Endothelial cell of umbilical vein (primary cell): ENCODE measurements at regions not wholly inside any gene's neighbourhood (a gene's known extent, or its start where the extent isn't known, plus 50 kb on each side); places are given as distances from the start of the nearest gene placed in this dataset.

Source experiments
- BruUV-seq: library from RNA; stranded (reverse); fragments of 400-500 nt; replicated peaks from 2 replicates; lab custom pipeline; 2021; lab: Mats Ljungman, UMichigan
- CTCF ChIA-PET: fragments of 300-600, 350-600 bp; sonication (Branson Sonifier 250); formaldehyde crosslinking; loops from one replicate; lab custom pipeline; 2021; ENCODE audit warnings: antibody characterized with exemption, inconsistent platforms; lab: Charles Lee
- POLR2A ChIA-PET: fragments of 300-600, 350-600 bp; sonication (Branson Sonifier 250); formaldehyde crosslinking; loops from one replicate; lab custom pipeline; 2021; ENCODE audit warnings: antibody characterized with exemption, inconsistent platforms; lab: Charles Lee
- DNase-seq: peaks from one replicate; pipeline ENCODE4 v3.0.0-alpha.2; 2011; ENCODE audit warnings: low read depth, low spot score
- FAIRE-seq: peaks from 2 replicates; lab custom pipeline; 2011; peaks lifted over from hg19 to GRCh38; lab: Jason Lieb, UNC
- H2AFZ ChIP-seq: 2 replicates; pipeline ENCODE4 v1.6.0; 2012; ENCODE audit warnings: low read depth, low read length, control low read depth, inconsistent platforms
- H3K27ac ChIP-seq: 2 replicates; pipeline ENCODE4 v1.5.1; 2011; ENCODE audit warnings: low read depth, mild to moderate bottlenecking, control low read depth, low read length, moderate library complexity; ENCODE audit not compliant: insufficient read depth
- H3K27me3 ChIP-seq, 2 experiments: 2 replicates each; pipeline versions ENCODE4 v1.6.0 to v1.6.1; 2011; ENCODE audit warnings: low read length in 2 of 2, mixed read lengths in 1 of 2; ENCODE audit not compliant: control insufficient read depth in 2 of 2, insufficient read depth in 2 of 2
- H3K36me3 ChIP-seq, 2 experiments: 2 replicates in 1 of 2; 3 replicates in 1 of 2; pipeline ENCODE4 v1.5.1; 2011; ENCODE audit warnings: low read length in 2 of 2, mild to moderate bottlenecking in 1 of 2, moderate library complexity in 1 of 2; ENCODE audit not compliant: control insufficient read depth in 2 of 2, insufficient read depth in 2 of 2; ENCODE audit errors: extremely low read depth in 1 of 2
- H3K4me1 ChIP-seq: 3 replicates; pipeline ENCODE4 v1.5.1; 2011; ENCODE audit warnings: mild to moderate bottlenecking, low read length; ENCODE audit not compliant: control insufficient read depth, insufficient read depth; ENCODE audit errors: extremely low read depth
- H3K4me2 ChIP-seq: 2 replicates; pipeline ENCODE4 v1.6.1; 2011; ENCODE audit warnings: low read length, control low read depth, mixed read lengths; ENCODE audit not compliant: insufficient read depth
- H3K4me3 ChIP-seq, 3 experiments: fragments of 200-600 bp in 1 of 3; sonication (generic), shearing (Covaris generic) in 1 of 3; replicated peaks in 1 of 3; 2 replicates each; pipeline ENCODE4 v1.5.1; 2011 to 2016; ENCODE audit warnings: control low read depth in 3 of 3, low read length in 3 of 3, mild to moderate bottlenecking in 2 of 3, inconsistent platforms in 1 of 3, low read depth in 1 of 3, moderate library complexity in 1 of 3; ENCODE audit not compliant: insufficient read depth in 1 of 3
- H3K79me2 ChIP-seq: 2 replicates; pipeline ENCODE4 v1.6.0; 2012; ENCODE audit warnings: low read length, inconsistent platforms; ENCODE audit not compliant: control insufficient read depth, insufficient read depth
- H3K9ac ChIP-seq: replicated peaks from 2 replicates; pipeline ENCODE3; 2011; ENCODE audit warnings: low read length, control low read depth; ENCODE audit not compliant: insufficient read depth; ENCODE audit errors: extremely low read depth
- H3K9me1 ChIP-seq: replicated peaks from 3 replicates; pipeline ENCODE4 v1.6.0; 2011; ENCODE audit warnings: mild to moderate bottlenecking, low read length; ENCODE audit not compliant: control insufficient read depth, insufficient read depth; ENCODE audit errors: extremely low read depth
- H3K9me3 ChIP-seq: replicated peaks from 2 replicates; pipeline ENCODE4 v1.5.1; 2012; ENCODE audit warnings: low read length, inconsistent platforms; ENCODE audit not compliant: control insufficient read depth, insufficient read depth
- H4K20me1 ChIP-seq: replicated peaks from 2 replicates; pipeline ENCODE3; 2011; ENCODE audit warnings: mild to moderate bottlenecking, low read length; ENCODE audit not compliant: control insufficient read depth, insufficient read depth; ENCODE audit errors: extremely low read depth
- CTCF ChIP-seq, 2 donors: IDR thresholded peaks; 1 replicate in 1 of 2; 2 replicates in 1 of 2; pipeline ENCODE4 v1.5.1; 2011; ENCODE audit warnings: low read length in 2 of 2, mild to moderate bottlenecking in 2 of 2, moderate library complexity in 2 of 2, control low read depth in 1 of 2, inconsistent platforms in 1 of 2, low read depth in 1 of 2; ENCODE audit not compliant: insufficient read depth in 1 of 2; ENCODE audit errors: extremely low read depth in 1 of 2
- EZH2 ChIP-seq: IDR thresholded peaks from 2 replicates; pipeline ENCODE4 v1.6.1; 2012; ENCODE audit warnings: borderline replicate concordance, low read depth, mild to moderate bottlenecking, moderate library complexity, low read length, inconsistent platforms; ENCODE audit not compliant: severe bottlenecking
- FOS ChIP-seq: IDR thresholded peaks from 2 replicates; pipeline ENCODE4 v1.6.1; 2011; ENCODE audit warnings: mild to moderate bottlenecking, low read length, moderate library complexity, borderline replicate concordance; ENCODE audit not compliant: insufficient read depth
- GATA2 ChIP-seq: IDR thresholded peaks from 2 replicates; pipeline ENCODE4 v1.7.0; 2011; ENCODE audit warnings: low read depth, mild to moderate bottlenecking, moderate library complexity, mixed read lengths, low read length; ENCODE audit not compliant: insufficient read length, insufficient read depth
- JUN ChIP-seq: IDR thresholded peaks from 2 replicates; pipeline ENCODE4 v1.6.1; 2011; ENCODE audit warnings: borderline replicate concordance, low read depth; ENCODE audit not compliant: insufficient read length, insufficient read depth
- MAX ChIP-seq: IDR thresholded peaks from 2 replicates; pipeline ENCODE4 v1.6.1; 2011; ENCODE audit not compliant: insufficient read depth, insufficient read length
- MYC ChIP-seq: IDR thresholded peaks from one replicate; pipeline ENCODE4 v1.6.1; 2011; ENCODE audit warnings: mild to moderate bottlenecking, low read depth, low read length
- POLR2A ChIP-seq: IDR thresholded peaks from 2 replicates; pipeline ENCODE4 v1.6.1; 2012; ENCODE audit warnings: low read depth, mild to moderate bottlenecking, control low read depth, low read length
- POLR2AphosphoS5 ChIP-seq: IDR thresholded peaks from 2 replicates; pipeline ENCODE4 v1.6.1; 2012; ENCODE audit warnings: low read depth, mild to moderate bottlenecking, control low read depth, low read length, moderate library complexity; ENCODE audit not compliant: insufficient read depth
- dilution Hi-C: fragments of 300-500 bp; cut with MboI; formaldehyde crosslinking; loops from one replicate; pipeline ENCODE4 v1.15.0; 2019; ENCODE audit warnings: low sequenced_read_pairs; ENCODE audit not compliant: extremely low pct_ligation_motif_present
- intact Hi-C: fragments of 100-400 bp; cut with micrococcal nuclease; formaldehyde crosslinking; loops from one replicate; pipeline ENCODE4 v1.10.0; 2022

GRCh38 chr9:85428230-85428629 is 313.5 kb downstream of the AGTPBP1 start:
- no peak overlapping the region for H2AFZ ChIP-seq
- TF ChIP-seq POLR2A: no peak
- DNase-seq (no peak), FAIRE-seq (no peak)
- H3K9me3 ChIP-seq: no peaks in the 10 kb centered on the region
- H4K20me1 ChIP-seq: no peaks in the 10 kb centered on the region
- no peaks in the 10 kb centered on the region for H3K27me3 ChIP-seq
- no peaks in the 10 kb centered on the region for H3K36me3 ChIP-seq
- H3K4me3 ChIP-seq: no peak overlapping the region
- no TSS peak for BruUV-seq
- no peak overlapping the region for H3K9ac ChIP-seq
- H3K9me1 ChIP-seq: no peaks in the 10 kb centered on the region
- intact Hi-C loops: loop anchor here (10.0 kb wide), 2 partner anchors 357 to 653 kb away; no protein-coding TSS in a partner anchor
- H3K79me2 ChIP-seq: no peaks in the 10 kb centered on the region
- peaks cover 41% of the 10 kb centered on the region for H3K4me1 ChIP-seq
- CTCF ChIA-PET: interaction anchor here (1.9 kb wide), 1 partner anchor 10 kb away, joined by 6 read pairs; no protein-coding TSS in a partner anchor
- dilution Hi-C loops: no loop called here
- POLR2A ChIA-PET: no interaction called here
- H3K4me2 ChIP-seq: no peak overlapping the region
- H3K27ac ChIP-seq: no peak overlapping the region

- dilution Hi-C loops (no loop called here), intact Hi-C loops (loop anchor here (10.0 kb wide), 2 partner anchors 357 to 653 kb away; no protein-coding TSS in a partner anchor)
- CTCF ChIA-PET: interaction anchor here (1.9 kb wide), 1 partner anchor 9 kb away, joined by 6 read pairs; no protein-coding TSS in a partner anchor
Measured at GRCh38 chr9:85427772-85428171, 314.0 kb downstream of the AGTPBP1 start.

More at GRCh38 chr9:85427772-85428171, 314.0 kb downstream of the AGTPBP1 start:
- no peak for FAIRE-seq
- Histone ChIP-seq H3K9me1 (no peaks in the 10 kb centered on the region), H4K20me1 (no peaks in the 10 kb centered on the region), H3K4me2 (no peak overlapping the region), H3K4me3 (no peak overlapping the region), H3K9me3 (no peaks in the 10 kb centered on the region), H3K27ac (no peak overlapping the region), H3K36me3 (no peaks in the 10 kb centered on the region), H2AFZ (no peak overlapping the region), H3K9ac (no peak overlapping the region), H3K79me2 (no peaks in the 10 kb centered on the region), H3K27me3 (no peaks in the 10 kb centered on the region), H3K4me1 (peaks cover 41% of the 10 kb centered on the region)
- no peak for TF ChIP-seq FOS
- TF ChIP-seq JUN: no peak
- no peak for TF ChIP-seq CTCF (IDR thresholded peaks at IDR 0.05; ENCODE audit: extremely low read depth in 1 of 2, insufficient read depth in 1 of 2, low read depth in 1 of 2, low read length in 2 of 2)
- TF ChIP-seq POLR2A: no peak
- TF ChIP-seq MAX: no peak
- TF ChIP-seq EZH2: no peak
- no peak for TF ChIP-seq GATA2
- no peak for TF ChIP-seq MYC
- no peak for TF ChIP-seq POLR2AphosphoS5
- BruUV-seq: no TSS peak
- no peak for DNase-seq
- POLR2A ChIA-PET: no interaction called here
